ENCODE measurements at regions not wholly inside any gene's neighbourhood (a gene's known extent, or its start where the extent isn't known, plus 50 kb on each side); places are given as distances from the start of the nearest gene placed in this dataset.
"Not testable (repeated sequence)": the region's sequence is repeated elsewhere in the genome, so short reads cannot be mapped to it uniquely, and the experiment has no call there.

GRCh38 chr6:76834399-76834798 is 628.9 kb downstream of the HTR1B start:
- Mint-ChIP-seq H3K27ac (ENCODE audit: unreplicated experiment) (no peak overlapping the region), H3K4me3 (no peak overlapping the region), H3K27me3 (ENCODE audit: low read depth) (no peaks in the 10 kb centered on the region), H3K36me3 (ENCODE audit: low read depth) (no peaks in the 10 kb centered on the region), H3K4me1 (peaks cover 4% of the 10 kb centered on the region), H3K9me3 (no peaks in the 10 kb centered on the region)
- no peak for TF ChIP-seq CTCF (conservative IDR thresholded peaks at IDR 0.05)
- DNase-seq (ENCODE audit: low read depth, low spot score): no peak

- Mint-ChIP-seq H3K27ac (ENCODE audit: unreplicated experiment) (no peak overlapping the region), H3K9me3 (peaks cover 4% of the 10 kb centered on the region), H3K4me3 (no peak overlapping the region), H3K36me3 (ENCODE audit: low read depth) (no peaks in the 10 kb centered on the region), H3K27me3 (ENCODE audit: low read depth) (no peaks in the 10 kb centered on the region), H3K4me1 (peaks cover 4% of the 10 kb centered on the region)
- TF ChIP-seq CTCF (conservative IDR thresholded peaks at IDR 0.05): no peak
- DNase-seq (ENCODE audit: low read depth, low spot score): no peak
Measured at GRCh38 chr6:76831299-76831698, 632.0 kb downstream of the HTR1B start.

- not testable (repeated sequence) for H3K27ac Mint-ChIP-seq (ENCODE audit: unreplicated experiment); H3K36me3 Mint-ChIP-seq (ENCODE audit: low read depth); H3K4me3 Mint-ChIP-seq
Measured at GRCh38 chr6:76823578-76823977, 639.7 kb downstream of the HTR1B start.

GRCh38 chr6:76818451-76818850 is 644.8 kb downstream of the HTR1B start:
- no peak for DNase-seq (ENCODE audit: low read depth, low spot score)
- Mint-ChIP-seq H3K9me3 (peaks cover 5% of the 10 kb centered on the region), H3K4me1 (no peaks in the 10 kb centered on the region), H3K36me3 (ENCODE audit: low read depth) (no peaks in the 10 kb centered on the region), H3K4me3 (no peak overlapping the region), H3K27ac (ENCODE audit: unreplicated experiment) (no peak overlapping the region), H3K27me3 (ENCODE audit: low read depth) (no peaks in the 10 kb centered on the region)
- TF ChIP-seq CTCF (conservative IDR thresholded peaks at IDR 0.05): no peak

More at GRCh38 chr6:76823578-76823977, 639.7 kb downstream of the HTR1B start:
- not testable (repeated sequence) for H3K4me1 Mint-ChIP-seq; DNase-seq (ENCODE audit: low read depth, low spot score); H3K27me3 Mint-ChIP-seq (ENCODE audit: low read depth)
- H3K9me3 Mint-ChIP-seq: peaks cover 16% of the 10 kb centered on the region

- H3K36me3 Mint-ChIP-seq (ENCODE audit: low read depth): no peaks in the 10 kb centered on the region
- no peaks in the 10 kb centered on the region for H3K4me1 Mint-ChIP-seq
- TF ChIP-seq CTCF (conservative IDR thresholded peaks at IDR 0.05): no peak
- no peaks in the 10 kb centered on the region for H3K9me3 Mint-ChIP-seq
- H3K27me3 Mint-ChIP-seq (ENCODE audit: low read depth): no peaks in the 10 kb centered on the region
- no peak overlapping the region for H3K4me3 Mint-ChIP-seq
- DNase-seq (ENCODE audit: low read depth, low spot score): no peak
- no peak overlapping the region for H3K27ac Mint-ChIP-seq (ENCODE audit: unreplicated experiment)
Measured at GRCh38 chr6:76817429-76817828, 645.9 kb downstream of the HTR1B start.

GRCh38 chr6:76814496-76815458 is 648.5 kb downstream of the HTR1B start:
- DNase-seq (ENCODE audit: low read depth, low spot score): no peak
- no peak overlapping the region for H3K27ac Mint-ChIP-seq (ENCODE audit: unreplicated experiment)
- H3K4me1 Mint-ChIP-seq: no peaks in the 10 kb centered on the region
- no peaks in the 10 kb centered on the region for H3K9me3 Mint-ChIP-seq
- TF ChIP-seq CTCF (conservative IDR thresholded peaks at IDR 0.05): no peak
- H3K4me3 Mint-ChIP-seq: no peak overlapping the region
- no peaks in the 10 kb centered on the region for H3K27me3 Mint-ChIP-seq (ENCODE audit: low read depth)
- H3K36me3 Mint-ChIP-seq (ENCODE audit: low read depth): no peaks in the 10 kb centered on the region

All from neural crest cell (in vitro differentiated cells).